ENCODE measurements at regions not wholly inside any gene's neighbourhood (a gene's known extent, or its start where the extent isn't known, plus 50 kb on each side); places are given as distances from the start of the nearest gene placed in this dataset.
"Not testable (repeated sequence)": the region's sequence is repeated elsewhere in the genome, so short reads cannot be mapped to it uniquely, and the experiment has no call there.

GRCh38 chr2:118374974-118375755 lies 286.9 kb downstream of the INSIG2 start:
- DNase-seq: no peak

GRCh38 chr2:118372886-118373830 lies 284.9 kb downstream of the INSIG2 start:
- DNase-seq: no peak

- no peak for DNase-seq
These were observed 283.2 kb downstream of the INSIG2 start for GRCh38 chr2:118371515-118371914.

GRCh38 chr2:118369521-118369920 lies 281.2 kb downstream of the INSIG2 start:
- DNase-seq: not testable (repeated sequence)

- no peak for DNase-seq
These were observed 275.3 kb downstream of the INSIG2 start for GRCh38 chr2:118363604-118364003.

- DNase-seq: no peak
These were observed 267.8 kb downstream of the INSIG2 start for GRCh38 chr2:118356051-118356450.

GRCh38 chr2:118351796-118352195 lies 263.5 kb downstream of the INSIG2 start:
- DNase-seq: no peak

- no peak for DNase-seq
These were observed 262.4 kb downstream of the INSIG2 start for GRCh38 chr2:118350621-118351020.

- no peak for DNase-seq
These were observed 261.1 kb downstream of the INSIG2 start for GRCh38 chr2:118349365-118349764.

- no peak for DNase-seq
These were observed 260.2 kb downstream of the INSIG2 start for GRCh38 chr2:118348380-118349034.

GRCh38 chr2:118345465-118345864 lies 257.2 kb downstream of the INSIG2 start:
- no peak for DNase-seq

GRCh38 chr2:118340103-118340502 lies 251.8 kb downstream of the INSIG2 start:
- DNase-seq: no peak

GRCh38 chr2:118339386-118339785 lies 251.1 kb downstream of the INSIG2 start:
- DNase-seq: no peak

- no peak for DNase-seq
These were observed 245.4 kb downstream of the INSIG2 start for GRCh38 chr2:118333664-118334063.

GRCh38 chr2:118325321-118325955 lies 237.2 kb downstream of the INSIG2 start:
- DNase-seq: no peak

- no peak for DNase-seq
These were observed 234.1 kb downstream of the INSIG2 start for GRCh38 chr2:118322406-118322805.

- DNase-seq: no peak
These were observed 233.3 kb downstream of the INSIG2 start for GRCh38 chr2:118321432-118322105.

- no peak for DNase-seq
These were observed 232.4 kb downstream of the INSIG2 start for GRCh38 chr2:118320658-118321057.

GRCh38 chr2:118320196-118320595 lies 231.9 kb downstream of the INSIG2 start:
- DNase-seq: no peak

- DNase-seq: no peak
These were observed 231.0 kb downstream of the INSIG2 start for GRCh38 chr2:118319271-118319684.

GRCh38 chr2:118315606-118316005 lies 227.3 kb downstream of the INSIG2 start:
- DNase-seq: no peak
